ENCODE measurements at regions not wholly inside any gene's neighbourhood (a gene's known extent, or its start where the extent isn't known, plus 50 kb on each side); places are given as distances from the start of the nearest gene placed in this dataset.

DNA sequence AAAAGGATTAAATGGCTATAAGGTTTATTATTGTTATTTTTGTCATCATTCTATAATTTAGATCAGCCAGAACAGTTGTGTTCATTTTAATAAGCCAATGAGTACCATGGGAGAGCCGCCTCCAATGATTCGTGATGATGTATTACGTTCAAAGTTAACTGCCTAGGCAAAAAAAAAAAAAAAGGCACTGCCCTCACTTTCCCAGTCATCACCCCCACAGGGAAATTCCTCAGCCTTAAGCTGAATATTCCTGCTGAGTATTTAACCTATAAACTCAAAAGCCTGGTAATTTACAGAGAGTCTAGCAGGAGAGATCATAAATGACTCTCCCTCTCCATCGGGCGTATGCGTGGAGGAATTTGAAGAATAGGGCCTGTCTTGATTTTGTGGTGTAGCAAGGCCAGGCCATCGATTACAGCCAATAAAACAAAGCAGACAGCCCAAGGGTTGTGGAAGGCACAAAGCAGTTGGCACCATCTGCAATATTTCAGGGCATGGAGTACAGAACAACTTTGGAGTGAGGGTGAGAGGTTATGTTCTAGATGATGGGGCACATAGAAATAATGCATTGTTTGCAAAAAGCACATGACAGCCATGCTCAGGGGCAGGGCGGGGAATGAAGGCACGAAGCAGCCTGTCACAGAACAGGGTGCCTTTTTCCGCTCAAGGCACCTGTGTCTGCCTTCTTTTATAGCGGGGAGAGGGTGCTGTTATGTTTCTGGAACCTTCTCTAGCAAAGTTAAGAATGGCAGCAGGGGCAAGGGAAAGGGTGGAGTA is 138.2 kb upstream of the DTNBP1 start:
- TF ChIP-seq, protein P1, sequence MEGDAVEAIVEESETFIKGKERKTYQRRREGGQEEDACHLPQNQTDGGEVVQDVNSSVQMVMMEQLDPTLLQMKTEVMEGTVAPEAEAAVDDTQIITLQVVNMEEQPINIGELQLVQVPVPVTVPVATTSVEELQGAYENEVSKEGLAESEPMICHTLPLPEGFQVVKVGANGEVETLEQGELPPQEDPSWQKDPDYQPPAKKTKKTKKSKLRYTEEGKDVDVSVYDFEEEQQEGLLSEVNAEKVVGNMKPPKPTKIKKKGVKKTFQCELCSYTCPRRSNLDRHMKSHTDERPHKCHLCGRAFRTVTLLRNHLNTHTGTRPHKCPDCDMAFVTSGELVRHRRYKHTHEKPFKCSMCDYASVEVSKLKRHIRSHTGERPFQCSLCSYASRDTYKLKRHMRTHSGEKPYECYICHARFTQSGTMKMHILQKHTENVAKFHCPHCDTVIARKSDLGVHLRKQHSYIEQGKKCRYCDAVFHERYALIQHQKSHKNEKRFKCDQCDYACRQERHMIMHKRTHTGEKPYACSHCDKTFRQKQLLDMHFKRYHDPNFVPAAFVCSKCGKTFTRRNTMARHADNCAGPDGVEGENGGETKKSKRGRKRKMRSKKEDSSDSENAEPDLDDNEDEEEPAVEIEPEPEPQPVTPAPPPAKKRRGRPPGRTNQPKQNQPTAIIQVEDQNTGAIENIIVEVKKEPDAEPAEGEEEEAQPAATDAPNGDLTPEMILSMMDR (IDR thresholded peaks at IDR 0.05) = no peak
- DNase-seq (ENCODE audit: low spot score) (no peak), ATAC-seq (ENCODE audit: low FRiP score) (no peak)

DNA sequence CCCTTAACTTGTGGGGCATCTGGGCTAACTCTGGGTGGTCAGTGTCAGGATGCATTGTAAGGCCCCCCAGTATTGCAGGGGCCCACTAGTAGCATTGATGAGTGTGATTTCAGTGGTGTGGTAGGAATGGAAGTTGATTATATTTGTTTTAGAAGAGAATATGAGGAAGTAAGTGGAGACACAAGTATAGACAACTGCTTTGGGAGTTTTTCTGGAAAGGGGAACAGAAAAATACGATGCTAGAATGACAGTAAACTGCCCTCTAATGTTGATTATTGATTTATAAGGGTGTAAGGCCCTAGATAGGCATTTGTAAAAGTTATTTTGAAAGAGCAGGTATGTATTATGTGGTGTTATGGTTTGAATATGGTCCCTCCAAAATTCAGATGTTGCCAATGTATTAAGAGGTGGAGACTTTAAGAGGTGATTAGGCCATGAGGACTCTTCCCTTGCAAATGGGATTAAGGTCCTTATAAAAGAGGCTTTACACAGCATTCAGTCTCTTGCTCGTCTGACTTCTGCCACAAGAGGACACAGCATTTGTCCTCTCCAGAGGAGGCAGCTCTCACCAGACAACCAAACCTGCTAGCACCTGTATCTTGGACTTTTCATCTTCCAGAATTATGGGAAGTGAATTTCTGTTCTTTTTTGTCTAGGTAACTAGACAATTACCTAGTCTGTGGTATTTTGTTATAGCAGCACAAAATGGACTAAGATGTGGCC is 135.9 kb upstream of the DTNBP1 start:
- TF ChIP-seq, protein P1 (IDR thresholded peaks at IDR 0.05) = no peak
- ATAC-seq (ENCODE audit: low FRiP score) = no peak
- DNase-seq (ENCODE audit: low spot score) = no peak

GRCh38 chr6:15796844-15797243 is 134.0 kb upstream of the DTNBP1 start:
- TF ChIP-seq, protein P1 (IDR thresholded peaks at IDR 0.05) = no peak
- no peak for DNase-seq (ENCODE audit: low spot score)
- ATAC-seq (ENCODE audit: low FRiP score) = no peak

GRCh38 chr6:15796130-15796771 is 133.4 kb upstream of the DTNBP1 start:
- ATAC-seq (ENCODE audit: low FRiP score) (no peak), DNase-seq (ENCODE audit: low spot score) (no peak)
- TF ChIP-seq, protein P1 (IDR thresholded peaks at IDR 0.05) = no peak

- DNase-seq (ENCODE audit: low spot score) (no peak), ATAC-seq (ENCODE audit: low FRiP score) (no peak)
- TF ChIP-seq, protein P1 (IDR thresholded peaks at IDR 0.05) = no peak
Observed at GRCh38 chr6:15793826-15794225, 131.0 kb upstream of the DTNBP1 start.

GRCh38 chr6:15793288-15793687 is 130.5 kb upstream of the DTNBP1 start:
- no peak for DNase-seq (ENCODE audit: low spot score)
- ATAC-seq (ENCODE audit: low FRiP score) = no peak
- TF ChIP-seq, protein P1 (IDR thresholded peaks at IDR 0.05) = no peak
